Prostate gland (tissue), 2 donors: ENCODE measurements at regions not wholly inside any gene's neighbourhood (a gene's known extent, or its start where the extent isn't known, plus 50 kb on each side); places are given as distances from the start of the nearest gene placed in this dataset.

Experiments
- POLR2A ChIP-seq: fragments of 450-650 bp; IDR thresholded peaks from one replicate; pipeline ENCODE4 v1.6.1; 2016; ENCODE audit warnings: antibody characterized with exemption, mild to moderate bottlenecking
- TF ChIP-seq, protein P1 (sequence below), 4 experiments: fragments of 200-600 bp in 2 of 4; fragments of 450-650 bp in 2 of 4; sonication (generic) in 2 of 4; IDR thresholded peaks; 1 replicate in 3 of 4; 2 replicates in 1 of 4; pipeline ENCODE4 v1.5.1; 2016 to 2019; ENCODE audit warnings: antibody characterized with exemption in 4 of 4, mild to moderate bottlenecking in 2 of 4, moderate library complexity in 2 of 4

DNA sequence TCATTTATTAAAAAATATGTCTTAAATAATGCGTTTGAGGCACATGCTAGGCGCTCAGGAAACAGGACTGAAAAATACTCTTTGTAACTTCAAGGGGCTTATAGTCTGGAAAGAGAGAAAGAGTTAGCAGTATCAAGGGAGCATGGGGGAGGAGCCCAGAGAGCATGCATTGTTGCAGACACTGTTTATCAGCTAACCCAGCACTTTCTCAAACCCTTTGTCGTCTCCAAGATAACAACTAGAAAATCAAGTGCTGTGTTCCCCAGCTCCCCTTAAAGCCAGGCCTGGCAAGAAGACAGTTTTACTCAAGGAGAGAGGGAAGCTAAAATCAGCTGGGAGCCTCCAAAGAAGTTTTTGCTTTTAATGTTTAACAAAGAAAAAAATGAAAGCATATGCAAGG is 98.4 kb downstream of the PERP start:
- TF ChIP-seq, protein P1, sequence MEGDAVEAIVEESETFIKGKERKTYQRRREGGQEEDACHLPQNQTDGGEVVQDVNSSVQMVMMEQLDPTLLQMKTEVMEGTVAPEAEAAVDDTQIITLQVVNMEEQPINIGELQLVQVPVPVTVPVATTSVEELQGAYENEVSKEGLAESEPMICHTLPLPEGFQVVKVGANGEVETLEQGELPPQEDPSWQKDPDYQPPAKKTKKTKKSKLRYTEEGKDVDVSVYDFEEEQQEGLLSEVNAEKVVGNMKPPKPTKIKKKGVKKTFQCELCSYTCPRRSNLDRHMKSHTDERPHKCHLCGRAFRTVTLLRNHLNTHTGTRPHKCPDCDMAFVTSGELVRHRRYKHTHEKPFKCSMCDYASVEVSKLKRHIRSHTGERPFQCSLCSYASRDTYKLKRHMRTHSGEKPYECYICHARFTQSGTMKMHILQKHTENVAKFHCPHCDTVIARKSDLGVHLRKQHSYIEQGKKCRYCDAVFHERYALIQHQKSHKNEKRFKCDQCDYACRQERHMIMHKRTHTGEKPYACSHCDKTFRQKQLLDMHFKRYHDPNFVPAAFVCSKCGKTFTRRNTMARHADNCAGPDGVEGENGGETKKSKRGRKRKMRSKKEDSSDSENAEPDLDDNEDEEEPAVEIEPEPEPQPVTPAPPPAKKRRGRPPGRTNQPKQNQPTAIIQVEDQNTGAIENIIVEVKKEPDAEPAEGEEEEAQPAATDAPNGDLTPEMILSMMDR (IDR thresholded peaks at IDR 0.05): no peak
- no peak for TF ChIP-seq POLR2A
